GM18511 (cell line): ENCODE measurements at regions not wholly inside any gene's neighbourhood (a gene's known extent, or its start where the extent isn't known, plus 50 kb on each side); places are given as distances from the start of the nearest gene placed in this dataset.

Experiments
- ATAC-seq: cut with Tn5 transposase; IDR thresholded peaks from one replicate; pipeline ENCODE4 v1.9.1; 2021; ENCODE audit warnings: mild to moderate bottlenecking, moderate library complexity; ENCODE audit not compliant: unreplicated experiment

DNA sequence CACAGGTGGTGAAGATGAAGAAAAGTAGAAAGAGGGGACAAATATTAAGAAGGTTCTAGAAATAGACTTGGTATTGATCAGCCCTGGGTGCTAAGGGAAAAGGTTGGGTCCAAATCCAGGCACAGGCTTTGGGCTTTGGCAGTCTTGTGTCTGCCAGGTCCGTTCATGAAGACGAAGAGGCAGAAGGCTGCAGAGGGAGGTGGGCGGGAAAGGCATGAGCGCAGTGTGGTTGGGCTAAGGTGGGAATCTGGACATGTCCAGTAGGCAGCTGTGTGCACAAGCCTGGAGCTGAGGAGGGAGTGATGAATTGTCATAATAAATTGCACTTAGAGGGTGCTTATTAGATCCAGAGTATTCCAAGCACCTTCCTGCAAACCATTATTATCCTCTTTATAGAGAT lies 105.7 kb upstream of the TEX51 start:
- ATAC-seq = no peak

DNA sequence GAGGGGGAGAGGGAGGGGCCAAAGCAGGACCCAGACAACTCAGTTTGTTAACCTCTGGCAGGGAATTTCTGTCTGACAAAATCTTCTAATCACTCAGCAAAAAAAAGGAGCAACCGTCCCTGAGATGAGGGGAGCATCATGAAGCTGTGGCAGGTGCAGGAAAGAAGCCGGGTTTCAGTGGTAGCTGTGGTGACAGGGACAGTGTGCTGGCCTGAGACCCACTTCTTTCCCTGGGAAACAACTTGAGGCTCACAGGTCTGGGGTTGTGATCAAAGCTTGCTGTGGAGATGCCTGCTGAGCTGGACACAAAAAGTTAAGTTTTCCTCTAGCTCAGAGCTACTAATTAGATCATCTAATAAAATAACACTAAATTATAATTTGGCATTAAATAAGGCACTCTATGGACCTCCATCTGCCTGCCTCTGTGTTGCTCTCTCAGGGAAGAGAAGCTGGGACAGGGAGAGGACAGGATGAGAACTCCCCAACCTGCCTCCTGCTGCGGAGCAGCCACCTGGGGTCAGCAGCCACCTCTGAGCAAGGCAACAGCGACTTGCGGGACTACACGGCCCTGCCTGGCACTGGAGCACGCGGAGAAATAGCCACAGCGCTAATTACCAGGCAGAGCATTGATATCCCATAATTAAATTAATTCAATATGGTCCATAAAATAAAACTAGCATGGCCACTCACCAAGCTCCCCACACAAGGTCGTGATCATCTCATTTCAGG lies 104.6 kb upstream of the TEX51 start:
- ATAC-seq = no peak

DNA sequence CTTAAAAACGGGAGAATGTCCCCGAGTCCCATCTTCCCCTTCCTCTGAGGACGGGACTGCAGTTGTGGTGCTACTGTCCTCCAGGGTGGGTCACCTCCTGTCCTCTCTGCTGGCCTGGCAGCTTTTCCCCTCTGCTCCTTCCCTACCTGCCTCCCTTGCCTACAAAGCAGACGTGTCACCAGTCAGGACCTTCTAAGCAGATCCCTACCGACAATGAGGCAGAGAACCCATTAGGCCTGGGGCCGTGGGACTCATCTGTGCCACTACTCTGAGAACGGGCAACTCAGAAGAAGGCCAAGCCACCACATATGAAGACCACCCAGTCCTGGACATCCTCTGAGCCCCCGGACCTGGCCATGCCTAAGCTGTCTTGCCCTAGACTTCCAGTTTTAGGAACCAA lies 103.0 kb upstream of the TEX51 start:
- no peak for ATAC-seq

DNA sequence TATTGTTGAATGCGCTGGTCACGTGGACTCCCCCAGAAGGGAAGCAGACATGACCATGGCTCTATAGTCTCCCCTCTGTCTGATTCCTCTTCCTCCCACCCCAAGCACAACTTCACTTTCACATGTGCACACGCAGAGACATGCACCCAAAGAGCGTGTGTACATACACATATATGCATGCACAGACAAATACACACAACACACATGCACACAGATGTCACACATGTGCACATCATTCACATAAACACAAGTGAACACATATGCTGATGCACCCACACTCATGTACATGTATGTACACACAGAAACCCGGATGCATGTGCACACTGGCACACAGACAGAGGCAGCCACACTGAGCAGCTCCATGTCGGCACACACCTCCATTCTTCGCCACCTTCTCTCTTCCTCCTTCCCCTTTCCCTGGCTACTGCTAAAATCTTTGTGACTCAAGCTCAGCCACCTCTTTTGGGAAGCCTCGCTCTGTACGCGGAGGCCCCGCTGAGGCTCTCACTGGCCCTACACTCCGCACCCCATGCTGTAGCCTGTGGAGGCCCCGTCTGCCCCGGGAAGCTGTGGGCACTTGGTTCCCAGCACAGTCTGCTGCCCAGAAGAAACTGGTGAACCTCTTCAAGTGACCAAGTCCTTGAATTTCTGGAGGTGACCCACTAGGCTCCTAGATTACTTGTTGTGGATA lies 101.6 kb upstream of the TEX51 start:
- ATAC-seq = no peak

DNA sequence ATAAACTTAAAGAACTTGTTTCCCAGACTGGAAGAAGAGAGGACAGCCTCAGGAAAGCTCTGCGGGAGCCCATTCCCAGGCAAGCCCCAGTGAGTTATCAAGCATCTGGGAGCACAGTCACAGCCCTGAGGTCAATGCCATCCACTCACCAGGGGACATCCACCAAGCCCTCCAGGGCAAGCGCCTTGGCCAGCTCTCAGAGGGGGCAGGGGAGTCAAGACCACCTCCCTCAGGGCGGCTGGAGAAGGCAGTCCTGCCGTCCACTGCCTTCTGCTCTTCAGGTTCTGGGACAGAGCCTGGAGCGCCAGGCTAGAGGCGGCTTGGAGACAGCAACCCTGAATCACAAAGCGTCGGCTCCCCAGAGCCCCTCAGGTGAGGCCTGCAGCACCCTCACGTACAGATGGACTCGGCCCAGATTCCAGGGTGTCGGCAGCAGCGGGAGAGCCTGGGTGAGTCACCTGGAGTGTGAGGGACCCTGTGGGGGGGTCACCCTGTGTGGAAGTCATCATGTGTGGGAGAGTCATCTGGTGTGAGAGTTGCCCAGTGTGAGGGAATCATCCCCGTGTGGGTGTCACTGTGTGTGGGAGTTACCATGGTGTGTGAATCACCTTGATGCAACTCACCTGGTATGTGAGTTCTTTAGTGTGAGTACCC lies 100.9 kb upstream of the TEX51 start:
- ATAC-seq = no peak

DNA sequence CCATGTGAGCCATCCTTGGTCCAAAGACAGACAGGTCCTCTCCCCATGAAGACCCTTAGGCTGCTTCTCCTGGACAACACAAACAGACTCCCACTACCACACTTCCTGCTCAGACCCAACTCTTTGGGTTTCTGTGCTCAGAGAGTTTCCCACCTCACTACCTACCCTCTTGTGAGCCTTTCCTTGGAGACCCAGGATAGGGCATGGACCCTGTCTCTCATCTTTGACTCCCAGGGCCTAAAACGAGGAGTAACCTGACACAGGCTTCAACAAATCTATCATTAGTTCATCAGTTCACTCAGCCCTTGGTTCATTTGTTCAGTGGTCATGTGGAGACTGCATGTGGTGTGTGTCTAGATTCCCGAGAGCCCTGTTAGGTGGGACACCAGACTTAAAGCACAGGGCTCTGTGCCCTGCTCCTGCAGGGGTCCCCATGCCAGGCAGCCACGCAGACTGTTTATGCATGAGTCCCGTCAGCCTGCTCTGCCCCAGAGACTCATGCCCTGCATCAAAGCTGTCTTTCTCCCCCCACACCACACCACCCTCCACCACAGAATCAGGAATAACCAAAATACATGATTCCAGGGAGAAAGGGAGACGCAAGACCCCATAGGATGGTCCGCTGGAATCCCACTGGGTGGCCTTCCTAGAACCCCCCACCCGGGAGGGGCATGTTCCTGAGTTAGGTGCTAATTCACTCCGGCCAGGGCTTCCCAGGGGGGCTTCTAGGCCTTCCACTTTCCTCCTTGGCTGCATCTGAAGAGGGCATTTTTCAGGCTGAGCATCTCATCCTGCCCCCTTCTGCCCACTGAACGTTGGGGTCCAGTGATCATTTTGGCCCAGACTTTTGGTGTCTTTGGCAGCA lies 100.2 kb upstream of the TEX51 start:
- no peak for ATAC-seq

DNA sequence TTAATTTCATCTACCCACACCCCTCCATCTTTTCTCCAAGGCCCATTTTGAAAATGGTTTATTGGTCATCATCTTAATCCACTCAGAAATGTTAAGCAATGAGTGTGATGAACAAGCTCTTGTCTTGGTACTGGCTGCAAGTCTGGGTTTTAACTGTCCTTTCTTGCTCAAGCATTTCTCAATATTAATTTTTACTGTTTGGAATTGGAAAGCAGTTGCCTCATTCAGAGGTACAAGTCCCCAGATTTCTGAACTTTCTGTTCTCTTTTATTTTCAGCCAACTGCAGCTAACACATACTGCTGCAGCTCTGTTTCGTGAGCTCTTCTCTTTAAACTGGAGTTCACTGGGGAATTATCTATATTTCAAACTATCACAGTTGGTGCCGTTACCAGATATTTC lies 99.4 kb upstream of the TEX51 start:
- no peak for ATAC-seq

DNA sequence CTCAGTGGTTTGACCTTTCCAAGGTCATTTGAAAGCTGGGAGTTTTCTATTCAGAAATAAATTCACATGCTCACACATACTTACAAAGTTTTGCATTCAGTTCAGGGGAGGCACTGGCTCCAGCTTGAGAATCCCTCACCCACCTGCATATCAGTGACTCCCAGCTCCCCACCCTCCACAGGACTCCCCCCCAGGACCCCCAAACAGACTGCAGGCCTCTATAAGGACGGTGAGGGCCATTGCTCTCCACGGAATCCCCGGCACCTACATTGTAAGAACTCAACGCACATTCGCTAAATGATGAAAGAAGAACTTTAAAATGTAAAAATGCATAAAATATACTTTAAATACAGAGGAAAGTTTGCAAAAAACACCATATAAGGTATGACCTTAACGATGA lies 97.2 kb upstream of the TEX51 start:
- no peak for ATAC-seq

DNA sequence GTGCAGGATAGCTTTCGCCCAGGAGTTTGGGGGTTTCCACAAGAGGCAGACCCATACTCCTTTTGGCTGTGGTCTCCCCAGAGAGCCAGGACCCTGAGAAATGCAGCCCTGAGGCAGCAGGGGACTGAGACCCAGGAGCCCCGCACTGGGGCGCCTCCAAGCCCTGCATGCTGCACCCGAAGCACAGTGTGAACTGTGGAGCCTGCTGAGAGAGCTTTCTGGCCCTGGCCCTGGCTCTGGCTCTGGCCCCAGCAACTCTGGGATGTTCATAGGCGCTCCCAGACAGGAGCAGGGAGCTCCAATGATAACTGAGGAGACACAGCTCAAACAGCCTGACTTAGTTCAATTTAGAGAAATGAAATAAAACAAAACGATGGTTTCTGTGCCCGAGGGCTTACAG lies 96.4 kb upstream of the TEX51 start:
- no peak for ATAC-seq

DNA sequence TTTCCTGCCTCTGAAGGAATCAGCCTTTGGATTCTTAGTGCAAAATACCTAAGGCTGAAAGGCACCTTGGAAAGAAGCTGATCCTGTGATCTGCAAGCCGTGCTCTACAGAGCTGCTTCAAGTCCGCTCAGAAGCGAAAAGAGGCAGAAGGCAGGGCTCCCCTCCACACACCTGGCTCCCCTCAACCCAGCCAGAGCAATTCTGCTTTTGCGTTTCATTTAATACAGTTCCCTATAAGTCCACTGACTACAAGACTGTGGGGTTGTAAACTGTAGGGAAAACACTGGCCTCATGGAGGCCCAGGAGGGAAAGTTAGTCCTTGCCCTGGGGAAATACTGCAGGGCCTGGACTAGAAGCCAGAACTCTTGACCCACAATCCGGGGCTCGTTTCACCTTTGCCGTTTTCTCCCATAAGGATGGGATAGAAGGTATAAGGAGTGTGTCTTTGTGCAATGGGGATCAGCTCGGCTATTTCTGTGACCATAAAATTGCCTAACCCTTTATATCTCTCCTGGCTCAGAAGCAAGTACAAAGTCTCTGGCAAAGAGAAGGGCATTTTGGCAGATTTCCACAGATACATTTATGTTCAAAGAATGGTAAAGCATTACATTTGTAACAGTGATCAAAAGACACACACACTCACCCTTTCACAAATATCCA lies 95.8 kb upstream of the TEX51 start:
- ATAC-seq = no peak

DNA sequence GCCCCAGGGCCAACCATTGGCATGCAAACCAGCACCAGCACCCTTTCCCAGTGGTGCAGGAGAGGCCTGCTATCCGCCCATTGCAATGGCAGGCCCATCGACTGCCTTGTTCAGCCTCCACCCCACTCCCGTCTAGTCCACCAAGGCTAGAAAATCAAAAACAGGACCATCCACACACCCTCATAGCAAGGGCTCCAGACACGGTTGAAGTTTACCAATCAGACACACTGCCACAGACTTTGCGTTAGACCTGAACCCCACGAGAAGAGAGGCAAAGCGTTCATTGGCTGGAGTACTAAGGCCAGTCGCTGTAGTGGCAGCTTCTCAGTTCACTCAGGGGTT lies 95.3 kb upstream of the TEX51 start:
- no peak for ATAC-seq

DNA sequence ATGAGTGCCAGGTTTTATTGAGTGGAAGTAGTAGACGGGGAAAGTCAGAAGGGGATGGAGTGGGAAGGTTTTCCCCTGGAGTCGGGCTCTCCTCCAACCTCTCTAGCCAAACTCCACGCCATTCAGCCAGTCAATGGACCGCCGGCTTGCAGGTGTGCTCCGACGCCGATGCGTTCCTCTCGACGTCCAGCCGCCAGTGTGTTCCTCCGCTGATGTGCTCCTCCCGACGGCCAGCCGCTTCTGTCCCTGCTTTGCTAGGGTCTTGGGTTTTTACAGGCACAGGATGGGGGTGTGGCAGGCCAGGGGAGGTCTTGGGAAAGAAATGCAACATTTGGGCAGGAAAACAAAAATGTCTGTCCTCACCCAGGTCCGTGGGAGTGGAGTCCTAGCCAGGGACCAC lies 94.3 kb upstream of the TEX51 start:
- no peak for ATAC-seq

DNA sequence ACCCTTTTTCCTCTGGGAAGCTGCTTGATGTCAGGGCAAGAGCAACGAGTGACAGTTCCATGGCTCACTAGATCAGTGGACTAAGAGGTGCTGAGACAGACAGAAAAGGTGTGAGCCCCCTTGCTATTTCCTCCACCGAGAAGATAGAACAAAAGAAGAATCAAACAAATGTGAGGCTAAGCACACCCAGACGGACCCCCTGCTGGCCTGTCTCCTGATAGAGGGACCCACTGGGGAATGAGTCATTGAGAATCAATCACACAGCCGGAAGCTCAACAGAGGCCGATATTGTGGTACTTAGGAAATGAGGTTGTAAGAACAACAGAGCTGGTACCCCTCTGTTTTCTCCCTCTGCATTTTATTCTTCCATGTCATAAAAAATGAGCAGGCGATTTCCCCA lies 89.8 kb upstream of the TEX51 start:
- ATAC-seq = no peak

DNA sequence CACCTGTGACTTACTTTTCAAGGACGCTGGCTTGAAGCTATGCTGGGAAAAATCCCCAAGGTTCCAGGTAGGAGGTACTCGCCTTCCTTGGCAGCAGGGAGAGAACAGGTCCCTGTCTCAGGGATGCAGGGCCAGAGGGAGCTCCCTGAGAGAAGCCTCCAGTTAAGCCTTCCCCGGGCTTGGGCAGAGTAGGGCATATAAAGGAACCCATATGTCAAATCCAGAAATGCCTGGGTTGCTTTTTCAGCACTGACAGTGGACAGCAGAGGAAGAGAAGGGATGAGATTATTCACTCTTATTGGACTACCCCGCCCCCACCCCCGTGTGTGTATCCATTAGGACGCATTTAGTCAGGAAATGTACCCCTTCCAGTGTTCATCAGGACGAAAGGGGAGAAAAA lies 89.3 kb upstream of the TEX51 start:
- ATAC-seq = no peak

DNA sequence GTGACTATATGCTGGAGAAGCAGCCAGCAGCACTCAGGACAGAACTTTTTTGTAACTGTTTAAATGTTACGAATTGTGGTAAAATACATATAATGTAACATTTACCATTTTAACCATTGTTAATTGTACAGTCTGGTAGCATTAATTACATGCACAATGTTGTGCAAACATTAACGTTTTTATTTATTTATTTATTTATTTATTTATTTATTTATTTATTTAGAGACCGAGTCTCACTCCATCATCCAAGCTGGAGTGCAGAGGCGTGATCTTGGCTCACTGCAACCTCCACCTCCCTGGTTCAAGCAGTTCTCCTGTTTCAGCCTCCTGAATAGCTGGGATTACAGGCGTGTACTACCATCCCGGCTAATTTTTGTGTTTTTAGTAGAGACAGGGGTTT lies 88.7 kb upstream of the TEX51 start:
- no peak for ATAC-seq

DNA sequence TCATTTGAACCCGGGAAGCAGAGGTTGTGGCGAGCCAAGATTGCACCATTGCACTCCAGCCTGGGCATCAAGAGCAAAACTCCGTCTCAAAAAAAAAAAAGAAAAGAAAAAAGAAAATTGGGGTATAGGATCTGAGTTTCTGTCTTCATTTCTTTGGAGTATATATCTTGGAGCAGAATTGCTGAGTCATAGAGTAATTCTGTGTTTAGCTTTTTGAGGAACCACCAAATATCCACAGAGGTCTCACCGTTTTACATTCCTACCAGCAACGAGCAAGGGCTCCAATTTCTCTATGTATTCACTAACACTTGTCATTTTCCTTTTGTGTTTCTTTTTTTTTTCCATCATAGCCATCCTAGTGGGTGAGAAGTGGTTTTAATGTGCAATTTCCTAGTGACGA lies 87.6 kb upstream of the TEX51 start:
- no peak for ATAC-seq

DNA sequence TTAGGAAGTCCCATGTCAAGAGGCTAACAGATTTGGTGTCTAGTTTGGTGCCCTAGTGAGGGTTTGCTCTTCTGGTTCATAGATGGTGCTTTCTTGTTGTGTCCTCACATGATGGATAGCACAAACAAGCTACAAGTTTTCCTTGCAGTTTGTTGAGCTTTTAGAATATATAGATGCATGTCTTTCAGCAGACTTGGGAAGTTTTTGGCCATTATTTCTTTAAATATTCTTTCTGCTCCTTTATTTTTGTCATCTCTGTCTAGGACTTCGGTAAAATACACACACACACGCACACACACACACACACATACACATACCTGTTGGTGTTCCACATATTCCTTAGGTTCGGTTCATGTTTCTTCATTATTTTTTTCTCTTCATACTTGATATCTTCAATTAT lies 81.5 kb upstream of the TEX51 start:
- no peak for ATAC-seq

DNA sequence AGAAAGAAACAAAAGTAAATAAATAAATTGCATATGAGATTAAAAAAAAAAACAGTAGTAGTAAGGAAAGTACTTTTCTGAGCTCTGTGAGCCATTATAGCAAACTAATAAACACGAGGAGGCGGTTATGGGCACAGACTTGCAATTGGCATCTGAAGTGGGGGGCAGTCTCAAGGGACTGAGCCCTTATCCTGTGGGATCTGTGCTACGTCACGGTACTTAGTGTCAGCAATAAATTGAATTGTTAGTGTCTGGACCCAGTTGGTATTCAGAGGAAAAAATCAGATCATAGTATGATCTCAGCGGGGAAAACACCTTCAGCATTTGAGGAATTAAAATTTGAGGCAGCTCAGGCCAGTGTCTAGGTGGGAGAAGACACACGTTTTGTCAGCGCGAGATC lies 76.6 kb upstream of the TEX51 start:
- no peak for ATAC-seq

DNA sequence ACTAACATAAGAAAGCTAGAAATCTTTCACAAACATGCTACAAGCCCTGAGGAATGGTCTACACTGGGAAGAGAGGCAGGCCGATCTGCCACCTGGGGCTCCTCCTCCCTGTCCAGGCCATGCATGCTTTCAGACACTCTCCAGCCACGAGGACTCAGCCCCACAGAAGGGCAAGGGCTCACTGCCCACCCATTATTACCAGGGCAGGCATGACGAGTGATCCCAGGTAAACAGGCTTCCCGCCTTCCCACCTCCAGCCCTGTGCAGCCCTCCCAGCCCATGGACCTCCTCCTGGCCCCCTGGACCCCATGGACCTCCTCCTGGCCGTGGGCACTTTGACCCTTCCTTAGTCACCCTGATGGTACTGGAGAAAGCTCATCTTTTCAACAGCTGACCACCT lies 75.8 kb upstream of the TEX51 start:
- ATAC-seq = no peak

DNA sequence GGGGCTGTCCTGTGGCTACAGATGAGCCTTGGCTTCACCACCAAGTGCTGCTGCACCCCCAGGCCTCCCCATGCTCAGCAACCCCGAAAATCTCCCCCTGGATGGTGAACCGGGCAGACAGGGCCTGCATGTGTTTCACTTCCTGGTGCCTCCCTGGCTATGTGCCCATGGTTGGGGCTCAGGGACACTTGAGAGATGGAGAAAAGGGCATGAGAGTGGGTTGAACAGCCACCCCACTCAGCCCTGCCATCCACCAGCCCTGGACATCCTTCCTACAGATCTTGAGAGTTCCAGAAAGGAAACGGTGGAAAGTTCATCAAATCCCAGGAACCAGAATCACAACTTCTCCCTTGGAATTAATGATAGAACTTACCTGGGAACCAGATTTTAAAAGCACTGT lies 74.7 kb upstream of the TEX51 start:
- no peak for ATAC-seq

DNA sequence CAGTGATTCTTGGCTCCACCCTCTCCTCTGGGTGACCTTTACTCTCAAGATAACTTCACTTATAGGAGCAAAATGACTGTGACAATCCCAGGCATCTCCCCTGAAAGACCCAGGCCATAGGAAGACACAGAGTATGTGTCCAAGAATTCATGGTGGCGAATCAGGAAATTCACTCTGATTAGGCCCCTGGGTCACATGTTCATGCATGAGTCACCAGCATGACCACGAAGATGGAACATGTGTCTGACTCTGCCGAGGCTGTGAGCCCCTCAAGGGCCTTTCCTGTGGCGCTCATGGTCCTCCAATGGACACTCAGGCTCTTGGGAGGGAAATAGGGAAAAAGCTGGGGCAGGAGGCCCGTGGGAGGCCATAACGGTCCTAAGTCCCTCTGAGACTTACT lies 74.0 kb upstream of the TEX51 start:
- no peak for ATAC-seq
